T-cell (primary cell): ENCODE measurements at regions not wholly inside any gene's neighbourhood (a gene's known extent, or its start where the extent isn't known, plus 50 kb on each side); places are given as distances from the start of the nearest gene placed in this dataset.

Experiments used
- ATAC-seq, 4 experiments: fragments of 200-7000 bp in 3 of 4; fragments of 150-1000 bp in 1 of 4; cut with Tn5 transposase; replicated peaks in 1 of 4; 1 replicate in 3 of 4; 2 replicates in 1 of 4; pipeline ENCODE4 v1.10.0; 2021; ENCODE audit warnings: moderate library complexity in 3 of 4, mild to moderate bottlenecking in 2 of 4, moderate number of reproducible peaks in 1 of 4
- CTCF ChIA-PET, 2 donors: fragments of 300-600 bp; sonication (Branson Sonifier 250); formaldehyde crosslinking; loops; one replicate each; lab custom pipeline; 2022; ENCODE audit warnings: antibody characterized with exemption in 2 of 2; lab: Charles Lee
- POLR2A ChIA-PET, 2 donors: fragments of 300-600 bp; sonication (Branson Sonifier 250); formaldehyde crosslinking; loops; one replicate each; lab custom pipeline; 2022; ENCODE audit warnings: antibody characterized with exemption in 2 of 2; lab: Charles Lee
- DNase-seq, 35 experiments: peaks; one replicate each; pipeline versions ENCODE4 v3.0.0 to v3.0.0-alpha.2; 2013 to 2023
- H3K27ac ChIP-seq: one replicate; pipeline ENCODE4 v1.5.1; 2013; ENCODE audit warnings: low read length
- H3K27me3 ChIP-seq, 2 experiments: replicated peaks in 1 of 2; 1 replicate in 1 of 2; 2 replicates in 1 of 2; pipeline versions ENCODE4 v1.6.1 to v1.7.0; 2013; ENCODE audit warnings: low read length in 1 of 2, mixed read lengths in 1 of 2; ENCODE audit not compliant: control insufficient read depth in 2 of 2, insufficient read depth in 2 of 2; ENCODE audit errors: extremely low read depth in 1 of 2
- H3K36me3 ChIP-seq, 2 donors: 1 replicate in 1 of 2; 2 replicates in 1 of 2; pipeline versions ENCODE4 v1.6.1 to v1.7.0; 2013; ENCODE audit warnings: low read length in 1 of 2; ENCODE audit not compliant: control insufficient read depth in 2 of 2, insufficient read depth in 1 of 2; ENCODE audit errors: extremely low read depth in 1 of 2
- H3K4me1 ChIP-seq, 2 experiments: 1 replicate in 1 of 2; 2 replicates in 1 of 2; pipeline versions ENCODE4 v1.6.1 to v1.7.0; 2013; ENCODE audit warnings: low read length in 2 of 2, mixed read lengths in 1 of 2; ENCODE audit not compliant: insufficient read depth in 2 of 2, control insufficient read depth in 1 of 2; ENCODE audit errors: extremely low read depth in 1 of 2
- H3K4me3 ChIP-seq, 2 donors: 1 replicate in 1 of 2; 2 replicates in 1 of 2; pipeline versions ENCODE4 v1.5.1 to v1.7.0; 2013; ENCODE audit warnings: mild to moderate bottlenecking in 2 of 2, low read length in 1 of 2, moderate library complexity in 1 of 2; ENCODE audit not compliant: control insufficient read depth in 1 of 2; ENCODE audit errors: extremely low read depth in 1 of 2
- H3K9me3 ChIP-seq: 2 replicates; pipeline ENCODE4 v1.7.0; 2013
- H3K27ac Mint-ChIP-seq, 2 donors: one replicate each; pipeline ENCODE4 v1.8.0; 2020 to 2021; ENCODE audit warnings: mild to moderate bottlenecking in 2 of 2, mixed read lengths in 2 of 2
- H3K27me3 Mint-ChIP-seq, 2 donors: one replicate each; pipeline ENCODE4 v1.8.0; 2021 to 2022; ENCODE audit warnings: mixed read lengths in 2 of 2
- H3K36me3 Mint-ChIP-seq: one replicate; pipeline ENCODE4 v1.8.0; 2021; ENCODE audit warnings: mixed read lengths
- H3K4me1 Mint-ChIP-seq, 3 donors: one replicate each; pipeline ENCODE4 v1.8.0; 2020 to 2022; ENCODE audit warnings: mixed read lengths in 3 of 3, mild to moderate bottlenecking in 1 of 3
- H3K4me3 Mint-ChIP-seq, 3 donors: one replicate each; pipeline ENCODE4 v1.8.0; 2020 to 2022; ENCODE audit warnings: mild to moderate bottlenecking in 3 of 3, mixed read lengths in 3 of 3, moderate library complexity in 3 of 3
- H3K9me3 Mint-ChIP-seq, 3 donors: one replicate each; pipeline ENCODE4 v1.8.0; 2020 to 2022; ENCODE audit warnings: mixed read lengths in 3 of 3
- WGBS: methylation state at CpG from one replicate; pipeline ENCODE4 v1.1.5; 2013; ENCODE audit warnings: missing lambda C conversion rate; ENCODE audit not compliant: insufficient coverage; 5-methylcytosine and 5-hydroxymethylcytosine counted together

GRCh38 chr18:57866355-57866754 is 63.2 kb upstream of the ATP8B1 start:
- no peak overlapping the region for H3K27ac ChIP-seq
- WGBS = no CpG with 5 or more reads among the region's 3 CpGs
- H3K9me3 Mint-ChIP-seq = peaks cover 0 to 6% (median under 1%) of the 10 kb centered on the region in 3 donors
- no peaks in the 10 kb centered on the region for H3K36me3 Mint-ChIP-seq
- no peak overlapping the region for H3K4me3 ChIP-seq
- H3K4me3 Mint-ChIP-seq = no peak overlapping the region
- ATAC-seq (no peak), DNase-seq (no peak)
- POLR2A ChIA-PET = no interaction called here
- H3K27me3 ChIP-seq = peaks cover 0 to 12% of the 10 kb centered on the region in 2 experiments
- no peaks in the 10 kb centered on the region for H3K4me1 Mint-ChIP-seq
- no peaks in the 10 kb centered on the region for H3K9me3 ChIP-seq
- CTCF ChIA-PET = no interaction called here
- no peak overlapping the region for H3K27ac Mint-ChIP-seq
- H3K27me3 Mint-ChIP-seq = peaks cover 16 to 20% of the 10 kb centered on the region in 2 donors
- no peaks in the 10 kb centered on the region for H3K4me1 ChIP-seq
- no peaks in the 10 kb centered on the region for H3K36me3 ChIP-seq

- no peak overlapping the region for H3K27ac ChIP-seq
- Mint-ChIP-seq H3K36me3 (no peaks in the 10 kb centered on the region), H3K4me1 (no peaks in the 10 kb centered on the region), H3K9me3 (no peaks in the 10 kb centered on the region), H3K4me3 (no peak overlapping the region), H3K27me3 (peaks cover 16 to 18% of the 10 kb centered on the region in 2 donors), H3K27ac (no peak overlapping the region)
- POLR2A ChIA-PET = no interaction called here
- WGBS = 84% methylated on average over 2 of the region's 4 CpGs
- peaks cover 0 to 12% of the 10 kb centered on the region in 2 experiments for H3K27me3 ChIP-seq
- H3K9me3 ChIP-seq = no peaks in the 10 kb centered on the region
- H3K4me1 ChIP-seq = no peaks in the 10 kb centered on the region
- no peak overlapping the region for H3K4me3 ChIP-seq
- H3K36me3 ChIP-seq = no peaks in the 10 kb centered on the region
- DNase-seq (no peak), ATAC-seq (no peak)
- CTCF ChIA-PET = no interaction called here
These were observed 61.6 kb upstream of the ATP8B1 start for GRCh38 chr18:57864615-57865121.

GRCh38 chr18:57863706-57864105 is 60.6 kb upstream of the ATP8B1 start:
- ATAC-seq (no peak), DNase-seq (no peak)
- Mint-ChIP-seq H3K36me3 (no peaks in the 10 kb centered on the region), H3K9me3 (no peaks in the 10 kb centered on the region), H3K4me1 (no peaks in the 10 kb centered on the region), H3K27ac (no peak overlapping the region), H3K4me3 (no peak overlapping the region), H3K27me3 (peaks cover 16 to 18% of the 10 kb centered on the region in 2 donors)
- CTCF ChIA-PET = interaction anchor here in 1 of 2 donors (0.6 kb wide), 1 partner anchor 13 kb away, joined by 3 read pairs; no protein-coding TSS in a partner anchor
- no peak overlapping the region for H3K27ac ChIP-seq
- no peaks in the 10 kb centered on the region for H3K9me3 ChIP-seq
- POLR2A ChIA-PET = no interaction called here
- WGBS = 50% methylated on average over 1 of the region's 2 CpGs
- H3K4me3 ChIP-seq = no peak overlapping the region
- H3K4me1 ChIP-seq = no peaks in the 10 kb centered on the region
- H3K36me3 ChIP-seq = no peaks in the 10 kb centered on the region
- peaks cover 0 to 12% of the 10 kb centered on the region in 2 experiments for H3K27me3 ChIP-seq

GRCh38 chr18:57859314-57859713 is 56.2 kb upstream of the ATP8B1 start:
- DNase-seq (peak in 1 of 35 experiments; percentile 4), ATAC-seq (no peak)
- H3K36me3 Mint-ChIP-seq = no peaks in the 10 kb centered on the region
- H3K27me3 ChIP-seq = peaks cover 0 to 6% of the 10 kb centered on the region in 2 experiments
- peaks cover 9 to 12% of the 10 kb centered on the region in 2 donors for H3K27me3 Mint-ChIP-seq
- no peaks in the 10 kb centered on the region for H3K4me1 Mint-ChIP-seq
- no peak overlapping the region for H3K27ac ChIP-seq
- no peak overlapping the region for H3K4me3 ChIP-seq
- no peaks in the 10 kb centered on the region for H3K9me3 ChIP-seq
- ChIA-PET POLR2A (interaction anchor here in 1 of 2 donors (0.5 kb wide), 1 partner anchor 171 kb away, joined by 4 read pairs; no protein-coding TSS in a partner anchor), CTCF (no interaction called here)
- no peak overlapping the region for H3K4me3 Mint-ChIP-seq
- no peak overlapping the region for H3K27ac Mint-ChIP-seq
- no peaks in the 10 kb centered on the region for H3K9me3 Mint-ChIP-seq
- no peaks in the 10 kb centered on the region for H3K36me3 ChIP-seq
- no peaks in the 10 kb centered on the region for H3K4me1 ChIP-seq

- ATAC-seq (no peak), DNase-seq (no peak)
- Histone ChIP-seq H3K4me3 (no peak overlapping the region), H3K4me1 (no peaks in the 10 kb centered on the region), H3K9me3 (no peaks in the 10 kb centered on the region), H3K27ac (no peak overlapping the region), H3K36me3 (no peaks in the 10 kb centered on the region), H3K27me3 (no peaks in the 10 kb centered on the region)
- no peak overlapping the region for H3K4me3 Mint-ChIP-seq
- CTCF ChIA-PET = interaction anchor here in 1 of 2 donors (0.5 kb wide), 1 partner anchor 28 kb away, joined by 4 read pairs; no protein-coding TSS in a partner anchor
- no peaks in the 10 kb centered on the region for H3K4me1 Mint-ChIP-seq
- no peak overlapping the region for H3K27ac Mint-ChIP-seq
- 73% methylated on average over 7 of the region's 9 CpGs for WGBS
- H3K36me3 Mint-ChIP-seq = no peaks in the 10 kb centered on the region
- H3K9me3 Mint-ChIP-seq = no peaks in the 10 kb centered on the region
- POLR2A ChIA-PET = no interaction called here
- peaks cover 0 to 1% of the 10 kb centered on the region in 2 donors for H3K27me3 Mint-ChIP-seq
These were observed 53.6 kb upstream of the ATP8B1 start for GRCh38 chr18:57856557-57857280.

GRCh38 chr18:57856128-57856527 is 53.0 kb upstream of the ATP8B1 start:
- CTCF ChIA-PET = interaction anchor here in 1 of 2 donors (0.5 kb wide), 1 partner anchor 28 kb away, joined by 4 read pairs; no protein-coding TSS in a partner anchor

More at GRCh38 chr18:57856128-57856527, 53.0 kb upstream of the ATP8B1 start:
- Histone ChIP-seq H3K4me1 (no peaks in the 10 kb centered on the region), H3K4me3 (no peak overlapping the region), H3K27me3 (no peaks in the 10 kb centered on the region), H3K9me3 (no peaks in the 10 kb centered on the region), H3K27ac (no peak overlapping the region), H3K36me3 (no peaks in the 10 kb centered on the region)
- H3K4me1 Mint-ChIP-seq = no peaks in the 10 kb centered on the region
- H3K9me3 Mint-ChIP-seq = no peaks in the 10 kb centered on the region
- H3K27me3 Mint-ChIP-seq = peaks cover 0 to 1% of the 10 kb centered on the region in 2 donors
- WGBS = 67% methylated on average over 1 of the region's 3 CpGs
- H3K4me3 Mint-ChIP-seq = no peak overlapping the region
- DNase-seq = no peak
- no peaks in the 10 kb centered on the region for H3K36me3 Mint-ChIP-seq
- POLR2A ChIA-PET = no interaction called here
- no peak overlapping the region for H3K27ac Mint-ChIP-seq
- ATAC-seq = no peak
